HG03095 (cell line): ENCODE measurements at regions not wholly inside any gene's neighbourhood (a gene's known extent, or its start where the extent isn't known, plus 50 kb on each side); places are given as distances from the start of the nearest gene placed in this dataset.

Experiments used
- ATAC-seq: cut with Tn5 transposase; IDR thresholded peaks from one replicate; pipeline ENCODE4 v1.9.1; 2021; ENCODE audit warnings: moderate library complexity; ENCODE audit not compliant: unreplicated experiment

GRCh38 chr11:19306179-19306944 is 65.6 kb upstream of the E2F8 start:
- ATAC-seq, result no peak

- ATAC-seq, result no peak
Measured at GRCh38 chr11:19301361-19301760, 60.6 kb upstream of the E2F8 start.

DNA sequence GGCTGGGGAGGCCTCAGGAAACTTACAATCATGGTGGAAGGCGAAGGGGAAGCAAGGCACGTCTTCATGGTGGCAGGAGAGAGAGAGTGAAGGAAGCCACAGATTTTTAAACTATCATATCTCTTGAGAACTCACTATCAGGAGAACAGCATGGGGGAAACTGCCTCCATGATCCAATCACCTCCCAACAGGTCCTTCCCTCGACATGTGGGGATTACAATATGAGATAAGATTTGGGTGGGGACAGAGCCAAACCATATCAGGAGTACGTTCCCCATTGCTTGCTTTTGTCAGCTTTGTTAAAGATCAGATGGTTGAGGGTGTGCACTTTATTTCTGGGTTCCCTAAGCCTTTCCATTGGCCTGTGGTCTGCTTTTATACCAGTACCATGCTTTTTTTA is 53.7 kb upstream of the E2F8 start:
- ATAC-seq, result no peak

DNA sequence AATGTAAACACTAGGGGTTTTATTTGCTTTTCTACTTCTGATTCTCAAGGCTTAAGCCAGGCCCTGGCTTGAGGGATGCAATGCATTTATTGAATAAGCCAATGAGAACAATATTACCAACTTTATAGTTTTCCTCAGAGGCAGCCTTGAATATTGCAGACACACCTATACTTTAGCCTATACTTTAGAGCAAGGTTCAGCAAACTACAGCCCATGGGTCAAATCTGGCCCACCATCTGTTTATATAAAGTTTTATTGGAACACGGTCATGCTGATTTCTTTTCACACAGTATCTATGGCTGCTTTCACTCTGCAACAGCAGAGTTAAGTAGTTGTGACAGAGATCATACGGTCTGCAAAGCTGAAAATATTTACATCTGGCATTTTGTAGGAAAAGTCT is 50.3 kb upstream of the E2F8 start:
- no peak for ATAC-seq
